Liver (tissue), 7 donors: ENCODE measurements at regions not wholly inside any gene's neighbourhood (a gene's known extent, or its start where the extent isn't known, plus 50 kb on each side); places are given as distances from the start of the nearest gene placed in this dataset.

Experiments
- DNase-seq: peaks from one replicate; pipeline ENCODE4 v3.0.0-alpha.2; 2017; ENCODE audit warnings: low spot score
- H3K27ac ChIP-seq, 2 donors: one replicate each; pipeline ENCODE4 v1.7.0; 2013; ENCODE audit warnings: inconsistent platforms in 2 of 2, low read length in 2 of 2, control low read depth in 1 of 2, low read depth in 1 of 2, mild to moderate bottlenecking in 1 of 2
- H3K27me3 ChIP-seq, 4 donors: one replicate each; pipeline versions ENCODE4 v1.6.1 to v1.7.0; 2013; ENCODE audit warnings: low read length in 3 of 4, inconsistent platforms in 1 of 4, mild to moderate bottlenecking in 1 of 4, moderate library complexity in 1 of 4; ENCODE audit not compliant: control insufficient read depth in 4 of 4, insufficient read depth in 4 of 4
- H3K36me3 ChIP-seq, 4 donors: one replicate each; pipeline versions ENCODE4 v1.6.1 to v1.7.0; 2013; ENCODE audit warnings: low read length in 3 of 4, mild to moderate bottlenecking in 3 of 4, low read depth in 1 of 4, moderate library complexity in 1 of 4; ENCODE audit not compliant: control insufficient read depth in 4 of 4, insufficient read depth in 3 of 4
- H3K4me1 ChIP-seq, 4 donors: one replicate each; pipeline versions ENCODE4 v1.6.1 to v1.7.0; 2013; ENCODE audit warnings: low read length in 3 of 4, mild to moderate bottlenecking in 3 of 4, moderate library complexity in 1 of 4; ENCODE audit not compliant: control insufficient read depth in 4 of 4, insufficient read depth in 4 of 4
- H3K4me3 ChIP-seq, 3 donors: one replicate each; pipeline versions ENCODE4 v1.6.1 to v1.7.0; 2013; ENCODE audit warnings: low read length in 3 of 3, control low read depth in 1 of 3, low read depth in 1 of 3, mild to moderate bottlenecking in 1 of 3
- H3K9ac ChIP-seq, 2 donors: one replicate each; pipeline ENCODE4 v1.7.0; 2013; ENCODE audit warnings: low read length in 2 of 2, mild to moderate bottlenecking in 2 of 2, moderate library complexity in 2 of 2, control low read depth in 1 of 2, low read depth in 1 of 2
- H3K9me3 ChIP-seq, 4 donors: one replicate each; pipeline versions ENCODE4 v1.6.1 to v1.7.0; 2013; ENCODE audit warnings: low read length in 3 of 4; ENCODE audit not compliant: control insufficient read depth in 4 of 4
- ATF3 ChIP-seq: IDR thresholded peaks from 2 replicates; pipeline ENCODE4 v1.6.1; 2016; ENCODE audit warnings: antibody characterized with exemption
- FOXA1 ChIP-seq: IDR thresholded peaks from 2 replicates; pipeline ENCODE4 v1.6.1; 2016; ENCODE audit warnings: antibody characterized with exemption
- FOXA2 ChIP-seq: IDR thresholded peaks from 2 replicates; pipeline ENCODE4 v1.6.1; 2016; ENCODE audit warnings: antibody characterized with exemption
- GABPA ChIP-seq, 2 donors: IDR thresholded peaks in 1 of 2; conservative IDR thresholded peaks in 1 of 2; 2 replicates each; pipeline ENCODE4 v1.6.1; 2016; ENCODE audit warnings: antibody characterized with exemption in 2 of 2, mild to moderate bottlenecking in 1 of 2, moderate library complexity in 1 of 2
- HNF4A ChIP-seq, 2 donors: conservative IDR thresholded peaks; 2 replicates each; pipeline ENCODE4 v1.6.1; 2016; ENCODE audit warnings: antibody characterized with exemption in 2 of 2, mild to moderate bottlenecking in 2 of 2
- HNF4G ChIP-seq: IDR thresholded peaks from 2 replicates; pipeline ENCODE4 v1.6.1; 2016; ENCODE audit warnings: antibody characterized with exemption
- MAX ChIP-seq: IDR thresholded peaks from 2 replicates; pipeline ENCODE4 v1.6.1; 2016; ENCODE audit warnings: antibody characterized with exemption
- NR2F2 ChIP-seq: IDR thresholded peaks from 2 replicates; pipeline ENCODE4 v1.6.1; 2016; ENCODE audit warnings: antibody characterized with exemption
- REST ChIP-seq: IDR thresholded peaks from 2 replicates; pipeline ENCODE4 v1.6.1; 2016; ENCODE audit warnings: antibody characterized with exemption, mild to moderate bottlenecking
- RXRA ChIP-seq, 2 donors: IDR thresholded peaks; 2 replicates each; pipeline ENCODE4 v1.6.1; 2017 to 2018; ENCODE audit warnings: antibody characterized with exemption in 2 of 2, mild to moderate bottlenecking in 1 of 2
- SP1 ChIP-seq: IDR thresholded peaks from 2 replicates; pipeline ENCODE4 v1.6.1; 2018; ENCODE audit warnings: antibody characterized with exemption, mild to moderate bottlenecking
- TAF1 ChIP-seq: conservative IDR thresholded peaks from 2 replicates; pipeline ENCODE4 v1.6.1; 2016; ENCODE audit warnings: antibody characterized with exemption, mild to moderate bottlenecking
- YY1 ChIP-seq: IDR thresholded peaks from 2 replicates; pipeline ENCODE4 v1.6.1; 2016; ENCODE audit warnings: antibody characterized with exemption, mild to moderate bottlenecking
- ZBTB33 ChIP-seq: IDR thresholded peaks from 2 replicates; pipeline ENCODE4 v1.6.1; 2016; ENCODE audit warnings: antibody characterized with exemption
- WGBS: extraction: QIAGEN DNeasy Blood & Tissue Kit; methylation state at CpG from one replicate; pipeline ENCODE4 v1.1.7; 2013; 5-methylcytosine and 5-hydroxymethylcytosine counted together
- donor health status: healthy.
- donor health status: healthy.
- donor health status: healthy.
- donor health status: healthy.

GRCh38 chr5:38776149-38776896 lies 69.5 kb upstream of the OSMR start:
- WGBS: 62% methylated on average over 6 of the region's 6 CpGs
- H3K9me3 ChIP-seq: peaks cover 0 to 3% (median 0%) of the 10 kb centered on the region in 4 donors
- H3K36me3 ChIP-seq: no peaks in the 10 kb centered on the region
- no peak overlapping the region for H3K27ac ChIP-seq
- H3K9ac ChIP-seq: no peak overlapping the region
- no peak for DNase-seq
- H3K4me1 ChIP-seq: no peaks in the 10 kb centered on the region
- no peaks in the 10 kb centered on the region for H3K27me3 ChIP-seq
- peak; percentile 16 for TF ChIP-seq NR2F2
- TF ChIP-seq SP1: no peak
- H3K4me3 ChIP-seq: no peak overlapping the region

- Histone ChIP-seq H3K9me3 (no peaks in the 10 kb centered on the region), H3K27ac (no peak overlapping the region), H3K9ac (no peak overlapping the region), H3K4me3 (no peak overlapping the region), H3K36me3 (no peaks in the 10 kb centered on the region), H3K27me3 (no peaks in the 10 kb centered on the region), H3K4me1 (no peaks in the 10 kb centered on the region)
- WGBS: 50% methylated on average over 2 of the region's 2 CpGs
- DNase-seq: no peak
- no peak for TF ChIP-seq RXRA (IDR thresholded peaks at IDR 0.05)
- no peak for TF ChIP-seq FOXA1
- no peak for TF ChIP-seq REST
- TF ChIP-seq YY1: no peak
These were observed 68.7 kb upstream of the OSMR start for GRCh38 chr5:38777111-38777510.

- Histone ChIP-seq H3K9ac (no peak overlapping the region), H3K4me3 (no peak overlapping the region), H3K27ac (no peak overlapping the region), H3K36me3 (no peaks in the 10 kb centered on the region), H3K9me3 (no peaks in the 10 kb centered on the region), H3K4me1 (no peaks in the 10 kb centered on the region), H3K27me3 (peaks cover 0 to 3% (median 0%) of the 10 kb centered on the region in 4 donors)
- no peak for TF ChIP-seq GABPA (IDR thresholded peaks at IDR 0.05 in 1 of 2, conservative IDR thresholded peaks at IDR 0.05 in 1 of 2)
- no peak for TF ChIP-seq ZBTB33
- no peak for TF ChIP-seq MAX
- no peak for TF ChIP-seq HNF4A (conservative IDR thresholded peaks at IDR 0.05)
- TF ChIP-seq ATF3: no peak
- TF ChIP-seq NR2F2: no peak
- TF ChIP-seq TAF1: no peak
- TF ChIP-seq FOXA2: no peak
- no peak for TF ChIP-seq YY1
- no peak for TF ChIP-seq HNF4G
- no peak for TF ChIP-seq RXRA (IDR thresholded peaks at IDR 0.05)
- no peak for DNase-seq
These were observed 65.5 kb upstream of the OSMR start for GRCh38 chr5:38780316-38780715.
